H9 (cell line): ENCODE measurements at regions not wholly inside any gene's neighbourhood (a gene's known extent, or its start where the extent isn't known, plus 50 kb on each side); places are given as distances from the start of the nearest gene placed in this dataset.

Experiments
- DNase-seq: peaks from one replicate; pipeline ENCODE4 v3.0.0-alpha.2; 2017
- H2AFZ ChIP-seq: one replicate; pipeline ENCODE4 v1.6.1; 2013; ENCODE audit warnings: mild to moderate bottlenecking, low read length, control low read depth, moderate library complexity
- H2AK5ac ChIP-seq: 2 replicates; pipeline ENCODE4 v1.6.1; 2013; ENCODE audit warnings: low read length, control low read depth, mixed read lengths; ENCODE audit not compliant: insufficient read length
- H2BK120ac ChIP-seq: one replicate; pipeline ENCODE4 v1.6.1; 2013; ENCODE audit warnings: low read depth, mild to moderate bottlenecking, low read length, control low read depth, inconsistent platforms; ENCODE audit not compliant: poor library complexity, severe bottlenecking
- H2BK12ac ChIP-seq: 2 replicates; pipeline ENCODE4 v1.6.1; 2013; ENCODE audit warnings: low read length, control low read depth, mixed read lengths, low read depth; ENCODE audit not compliant: insufficient read length
- H2BK15ac ChIP-seq: 2 replicates; pipeline ENCODE4 v1.6.1; 2013; ENCODE audit warnings: low read depth, low read length, control low read depth
- H2BK20ac ChIP-seq: one replicate; pipeline ENCODE4 v1.6.1; 2013; ENCODE audit warnings: low read depth, mild to moderate bottlenecking, low read length, control low read depth, inconsistent platforms; ENCODE audit not compliant: poor library complexity, severe bottlenecking
- H2BK5ac ChIP-seq: 2 replicates; pipeline ENCODE4 v1.6.1; 2013; ENCODE audit warnings: low read length, control low read depth, mixed read lengths; ENCODE audit not compliant: insufficient read length
- H3K14ac ChIP-seq: 2 replicates; pipeline ENCODE4 v1.6.1; 2013; ENCODE audit warnings: low read length, control low read depth; ENCODE audit not compliant: insufficient read depth
- H3K18ac ChIP-seq: 2 replicates; pipeline ENCODE4 v1.6.1; 2013; ENCODE audit warnings: low read depth, mild to moderate bottlenecking, mixed read lengths, low read length, control low read depth; ENCODE audit not compliant: insufficient read length
- H3K23ac ChIP-seq: 2 replicates; pipeline ENCODE4 v1.6.1; 2013; ENCODE audit warnings: low read length, control low read depth, mixed read lengths, low read depth; ENCODE audit not compliant: insufficient read length
- H3K23me2 ChIP-seq: 2 replicates; pipeline ENCODE4 v1.6.1; 2013; ENCODE audit warnings: low read depth, mild to moderate bottlenecking, mixed read lengths, low read length, control low read depth; ENCODE audit not compliant: insufficient read length, poor library complexity, severe bottlenecking
- H3K27ac ChIP-seq: 2 replicates; pipeline ENCODE4 v1.5.1; 2013; ENCODE audit warnings: low read length, control low read depth, mixed read lengths, low read depth; ENCODE audit not compliant: insufficient read length
- H3K27me3 ChIP-seq: 2 replicates; pipeline ENCODE4 v1.6.1; 2013; ENCODE audit warnings: low read length, control low read depth, inconsistent platforms; ENCODE audit not compliant: insufficient read depth
- H3K4ac ChIP-seq: 2 replicates; pipeline ENCODE4 v1.6.1; 2013; ENCODE audit warnings: low read depth, mild to moderate bottlenecking, control low read depth, inconsistent platforms, low read length, moderate library complexity
- H3K4me1 ChIP-seq: 2 replicates; pipeline ENCODE4 v1.6.1; 2013; ENCODE audit warnings: low read length, control low read depth, inconsistent platforms; ENCODE audit not compliant: insufficient read depth
- H3K4me2 ChIP-seq: 2 replicates; pipeline ENCODE4 v1.6.1; 2013; ENCODE audit warnings: low read length, control low read depth, mixed read lengths; ENCODE audit not compliant: insufficient read length, insufficient read depth
- H3K56ac ChIP-seq: 2 replicates; pipeline ENCODE4 v1.6.1; 2013; ENCODE audit warnings: low read depth, mild to moderate bottlenecking, mixed read lengths, low read length, control low read depth; ENCODE audit not compliant: insufficient read length
- H3K79me1 ChIP-seq: 2 replicates; pipeline ENCODE4 v1.6.1; 2013; ENCODE audit warnings: low read depth, mild to moderate bottlenecking, moderate library complexity, low read length, control low read depth, inconsistent platforms; ENCODE audit not compliant: insufficient read depth, poor library complexity, severe bottlenecking
- H3K79me2 ChIP-seq: 2 replicates; pipeline ENCODE4 v1.6.1; 2013; ENCODE audit warnings: low read length, control low read depth, inconsistent platforms; ENCODE audit not compliant: insufficient read depth
- H3K9ac ChIP-seq: 2 replicates; pipeline ENCODE4 v1.6.1; 2013; ENCODE audit warnings: low read length, control low read depth, mixed read lengths; ENCODE audit not compliant: insufficient read length; ENCODE audit errors: extremely low read depth
- H3K9me3 ChIP-seq: one replicate; pipeline ENCODE4 v1.6.1; 2013; ENCODE audit warnings: low read depth, low read length, inconsistent platforms; ENCODE audit not compliant: control insufficient read depth
- H3T11ph ChIP-seq: one replicate; pipeline ENCODE4 v1.6.1; 2013; ENCODE audit warnings: mild to moderate bottlenecking, low read length, control low read depth, inconsistent platforms
- H4K20me1 ChIP-seq: one replicate; pipeline ENCODE4 v1.6.1; 2013; ENCODE audit not compliant: control insufficient read depth, insufficient read length, insufficient read depth
- H4K5ac ChIP-seq: 2 replicates; pipeline ENCODE4 v1.6.1; 2013; ENCODE audit warnings: low read depth, mild to moderate bottlenecking, mixed read lengths, low read length, control low read depth; ENCODE audit not compliant: insufficient read length
- H4K8ac ChIP-seq: replicated peaks from 2 replicates; pipeline ENCODE4 v1.6.1; 2013; ENCODE audit warnings: low read length, control low read depth, mixed read lengths, low read depth; ENCODE audit not compliant: insufficient read length
- H4K91ac ChIP-seq: 2 replicates; pipeline ENCODE4 v1.6.1; 2013; ENCODE audit warnings: low read depth, mild to moderate bottlenecking, moderate library complexity, mixed read lengths, low read length, control low read depth; ENCODE audit not compliant: insufficient read length
- H3K27ac Mint-ChIP-seq, 3 experiments: 2 replicates in 2 of 3; 3 replicates in 1 of 3; pipeline ENCODE4 v1.8.0; 2020 to 2021; ENCODE audit warnings: mixed read lengths in 3 of 3, mild to moderate bottlenecking in 1 of 3, moderate library complexity in 1 of 3
- H3K27me3 Mint-ChIP-seq: 2 replicates; pipeline ENCODE4 v1.8.0; 2021; ENCODE audit warnings: low read depth, mild to moderate bottlenecking, moderate library complexity, mixed read lengths
- H3K36me3 Mint-ChIP-seq, 3 experiments: 2 replicates in 2 of 3; 3 replicates in 1 of 3; pipeline ENCODE4 v1.8.0; 2020 to 2021; ENCODE audit warnings: low read depth in 3 of 3, mixed read lengths in 3 of 3; ENCODE audit not compliant: insufficient read depth in 1 of 3
- H3K4me1 Mint-ChIP-seq, 2 experiments: 2 replicates each; pipeline ENCODE4 v1.8.0; 2020; ENCODE audit warnings: mixed read lengths in 2 of 2
- H3K4me3 Mint-ChIP-seq, 2 experiments: 2 replicates in 1 of 2; 3 replicates in 1 of 2; pipeline ENCODE4 v1.8.0; 2020 to 2021; ENCODE audit warnings: mild to moderate bottlenecking in 2 of 2, mixed read lengths in 2 of 2, moderate library complexity in 1 of 2
- H3K9me3 Mint-ChIP-seq, 2 experiments: 2 replicates in 1 of 2; 3 replicates in 1 of 2; pipeline ENCODE4 v1.8.0; 2020; ENCODE audit warnings: mild to moderate bottlenecking in 2 of 2, mixed read lengths in 2 of 2, moderate library complexity in 1 of 2
- WGBS: extraction: QIAGEN DNeasy Blood & Tissue Kit; methylation state at CpG from one replicate; pipeline ENCODE4 v1.1.7; 2013; ENCODE audit warnings: missing lambda C conversion rate, low lambda C conversion rate, mixed read lengths; ENCODE audit not compliant: insufficient read length; ENCODE audit errors: extremely low coverage; 5-methylcytosine and 5-hydroxymethylcytosine counted together
- TF ChIP-seq, protein P1 (sequence below): fragments of 200-600 bp; sonication (generic); conservative IDR thresholded peaks from 3 replicates; pipeline ENCODE4 v1.8.0; 2021; ENCODE audit warnings: antibody characterized with exemption, mild to moderate bottlenecking

DNA sequence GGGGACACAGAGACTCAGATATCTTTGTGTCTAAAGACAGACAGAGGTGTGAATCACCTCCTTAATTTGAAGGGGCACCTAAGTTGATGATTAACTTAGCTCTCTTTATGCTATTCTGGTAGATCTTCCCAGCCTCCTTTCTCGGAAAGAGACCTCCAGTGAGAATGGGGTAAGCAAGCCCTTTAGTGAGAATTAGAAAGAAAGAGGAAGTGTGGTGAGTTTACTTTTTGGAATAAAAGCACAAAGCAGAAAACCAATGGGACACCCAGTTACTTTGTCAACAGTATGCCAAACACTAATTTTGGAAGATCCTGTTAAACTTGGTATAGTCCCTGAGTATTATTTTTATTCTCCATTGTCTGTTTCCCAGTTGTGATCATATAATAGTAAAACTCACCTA lies 302.8 kb upstream of the RASA1 start:
- Histone ChIP-seq H3K23ac (no peak overlapping the region), H3K4ac (no peak overlapping the region), H2BK12ac (no peak overlapping the region), H3K56ac (no peak overlapping the region), H3K9me3 (no peaks in the 10 kb centered on the region), H3K27ac (no peak overlapping the region), H2AFZ (no peak overlapping the region), H2BK5ac (no peak overlapping the region), H3T11ph (no peak overlapping the region), H3K4me2 (no peak overlapping the region), H3K9ac (no peak overlapping the region), H3K79me1 (no peaks in the 10 kb centered on the region), H3K23me2 (no peaks in the 10 kb centered on the region), H3K18ac (no peak overlapping the region), H2BK15ac (no peak overlapping the region), H3K79me2 (no peaks in the 10 kb centered on the region), H2BK120ac (no peak overlapping the region), H3K14ac (no peak overlapping the region), H3K27me3 (no peaks in the 10 kb centered on the region), H3K4me1 (no peaks in the 10 kb centered on the region), H4K20me1 (no peaks in the 10 kb centered on the region), H4K5ac (no peak overlapping the region), H2BK20ac (no peak overlapping the region), H4K91ac (no peak overlapping the region), H2AK5ac (no peak overlapping the region), H4K8ac (no peak overlapping the region)
- H3K27ac Mint-ChIP-seq, result no peak overlapping the region
- no peak for DNase-seq
- H3K4me3 Mint-ChIP-seq, result no peak overlapping the region
- no peaks in the 10 kb centered on the region for H3K27me3 Mint-ChIP-seq
- peaks cover 0 to 5% of the 10 kb centered on the region in 2 experiments; a peak in 2 of 4 replicates for H3K4me1 Mint-ChIP-seq
- TF ChIP-seq, protein P1, sequence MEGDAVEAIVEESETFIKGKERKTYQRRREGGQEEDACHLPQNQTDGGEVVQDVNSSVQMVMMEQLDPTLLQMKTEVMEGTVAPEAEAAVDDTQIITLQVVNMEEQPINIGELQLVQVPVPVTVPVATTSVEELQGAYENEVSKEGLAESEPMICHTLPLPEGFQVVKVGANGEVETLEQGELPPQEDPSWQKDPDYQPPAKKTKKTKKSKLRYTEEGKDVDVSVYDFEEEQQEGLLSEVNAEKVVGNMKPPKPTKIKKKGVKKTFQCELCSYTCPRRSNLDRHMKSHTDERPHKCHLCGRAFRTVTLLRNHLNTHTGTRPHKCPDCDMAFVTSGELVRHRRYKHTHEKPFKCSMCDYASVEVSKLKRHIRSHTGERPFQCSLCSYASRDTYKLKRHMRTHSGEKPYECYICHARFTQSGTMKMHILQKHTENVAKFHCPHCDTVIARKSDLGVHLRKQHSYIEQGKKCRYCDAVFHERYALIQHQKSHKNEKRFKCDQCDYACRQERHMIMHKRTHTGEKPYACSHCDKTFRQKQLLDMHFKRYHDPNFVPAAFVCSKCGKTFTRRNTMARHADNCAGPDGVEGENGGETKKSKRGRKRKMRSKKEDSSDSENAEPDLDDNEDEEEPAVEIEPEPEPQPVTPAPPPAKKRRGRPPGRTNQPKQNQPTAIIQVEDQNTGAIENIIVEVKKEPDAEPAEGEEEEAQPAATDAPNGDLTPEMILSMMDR, result no peak
- WGBS, result no CpG with 5 or more reads among the region's 1 CpG
- no peaks in the 10 kb centered on the region for H3K9me3 Mint-ChIP-seq
- H3K36me3 Mint-ChIP-seq, result no peaks in the 10 kb centered on the region
